ENCODE measurements at regions not wholly inside any gene's neighbourhood (a gene's known extent, or its start where the extent isn't known, plus 50 kb on each side); places are given as distances from the start of the nearest gene placed in this dataset.

DNA sequence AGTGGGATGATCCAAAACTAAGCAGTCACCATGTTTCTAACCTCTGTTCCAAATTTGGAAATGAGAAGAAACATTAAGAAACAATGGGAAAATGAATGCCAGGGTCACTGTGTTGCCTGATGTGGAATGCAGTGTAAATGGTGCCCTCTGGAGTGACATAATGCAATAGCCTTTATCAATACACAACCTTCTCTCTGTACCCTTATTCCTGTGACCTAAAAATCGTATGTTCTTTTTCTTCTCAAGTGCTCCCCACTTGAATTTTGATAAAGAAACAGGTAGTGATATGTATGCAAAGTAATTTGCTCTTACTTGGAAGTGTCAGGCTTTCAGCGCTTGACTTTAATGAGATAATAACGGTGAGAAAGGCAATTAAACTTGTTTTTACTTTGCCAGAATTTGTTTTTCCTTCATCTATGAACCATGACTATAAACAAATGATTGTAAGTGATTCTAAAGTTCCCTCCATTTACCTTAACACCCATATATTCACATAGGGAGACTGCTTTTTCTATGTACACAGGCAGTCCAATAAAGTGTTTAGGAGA, 145.8 kb upstream of the THRB start:
- no peaks in the 10 kb centered on the region for H4K20me1 ChIP-seq (replicated peaks in 1 of 2; ENCODE audit: control insufficient read depth in 1 of 2, insufficient read depth in 2 of 2, low read length in 2 of 2)
- H2BK5ac ChIP-seq (ENCODE audit: low read depth, low read length), result no peak overlapping the region
- no peak overlapping the region for H4K8ac ChIP-seq (ENCODE audit: extremely low read depth, insufficient read depth, low read length)
- H3K9me3 ChIP-seq (ENCODE audit: insufficient read depth in 2 of 2, low read depth in 1 of 2, low read length in 1 of 2), result no peaks in the 10 kb centered on the region
- no peaks in the 10 kb centered on the region for H3K23me2 ChIP-seq (ENCODE audit: low read depth, low read length)
- POLR2A ChIA-PET (ENCODE audit: partially characterized antibody), result no interaction called here
- no peak overlapping the region for H3K14ac ChIP-seq (ENCODE audit: insufficient read length)
- no peak overlapping the region for H2AFZ ChIP-seq (ENCODE audit: low read length)
- H3K36me3 ChIP-seq (ENCODE audit: control insufficient read depth in 2 of 4, insufficient read depth in 4 of 4, low read length in 3 of 4), result no peaks in the 10 kb centered on the region
- H2AK5ac ChIP-seq (ENCODE audit: low read depth, low read length), result no peak overlapping the region
- H3K23ac ChIP-seq (ENCODE audit: insufficient read length), result no peak overlapping the region
- no peak overlapping the region for H2BK120ac ChIP-seq (replicated peaks; ENCODE audit: low read depth, low read length)
- H2BK20ac ChIP-seq (ENCODE audit: low read length), result no peak overlapping the region
- H3K18ac ChIP-seq (ENCODE audit: extremely low read depth, low read length), result no peak overlapping the region
- no peak overlapping the region for H3K4me3 ChIP-seq (ENCODE audit: extremely low read depth in 1 of 4, insufficient read depth in 2 of 4, low read depth in 3 of 4, low read length in 4 of 4)
- CTCF ChIA-PET (ENCODE audit: partially characterized antibody), result interaction anchor here (0.7 to 1.8 kb wide), 8 partner anchors 12 to 454 kb away, joined by 3 to 5 read pairs (median 4); no protein-coding TSS in a partner anchor
- no peaks in the 10 kb centered on the region for H3K79me2 ChIP-seq (ENCODE audit: control insufficient read depth in 1 of 2, insufficient read depth in 2 of 2, low read length in 2 of 2)
- no peak overlapping the region for H3K27ac ChIP-seq (ENCODE audit: low read depth, low read length)
- peak; percentile 81 for FAIRE-seq
- 91% methylated on average over 3 of the region's 3 CpGs; no CpG with 5 or more reads in 1 of the 2 experiments for WGBS, 2 experiments (ENCODE audit: extremely low coverage in 1 of 2, insufficient coverage in 1 of 2, insufficient read length in 1 of 2, insufficient replicate concordance in 2 of 2, low coverage in 1 of 2, low lambda C conversion rate in 2 of 2, missing lambda C conversion rate in 1 of 2)
- DNase-seq (ENCODE audit: low read depth in 1 of 2, low spot score in 2 of 2), result no peak
- H3K4me2 ChIP-seq (ENCODE audit: insufficient read depth in 1 of 2, low read depth in 2 of 2, low read length in 2 of 2), result no peak overlapping the region
- H3K4ac ChIP-seq (replicated peaks; ENCODE audit: insufficient read length, low read depth, low read length), result no peak overlapping the region
- H3K79me1 ChIP-seq (ENCODE audit: low read depth, low read length), result no peaks in the 10 kb centered on the region
- H3K9ac ChIP-seq (replicated peaks in 1 of 4; ENCODE audit: extremely low read depth in 1 of 4, low read depth in 3 of 4, low read length in 3 of 4), result no peak overlapping the region
- H3K56ac ChIP-seq (replicated peaks; ENCODE audit: insufficient read length, low read depth, low read length), result no peak overlapping the region
- H4K5ac ChIP-seq (ENCODE audit: insufficient read length, low read depth, low read length), result no peak overlapping the region
- H2BK15ac ChIP-seq (ENCODE audit: low read length), result no peak overlapping the region
- H3K4me1 ChIP-seq (replicated peaks in 1 of 4; ENCODE audit: control insufficient read depth in 3 of 4, insufficient read depth in 4 of 4, low read length in 3 of 4), result peaks cover 0 to 4% (median 1%) of the 10 kb centered on the region in 4 experiments; a peak in 2 of 7 replicates
- no peak overlapping the region for H4K91ac ChIP-seq (replicated peaks; ENCODE audit: insufficient read length, low read length)
- H2BK12ac ChIP-seq (ENCODE audit: low read depth, low read length), result no peak overlapping the region
- no peaks in the 10 kb centered on the region for H3K27me3 ChIP-seq (replicated peaks in 1 of 4; ENCODE audit: control insufficient read depth in 3 of 4, extremely low read depth in 1 of 4, insufficient read depth in 3 of 4, low read length in 3 of 4)
- TF ChIP-seq, protein P1, sequence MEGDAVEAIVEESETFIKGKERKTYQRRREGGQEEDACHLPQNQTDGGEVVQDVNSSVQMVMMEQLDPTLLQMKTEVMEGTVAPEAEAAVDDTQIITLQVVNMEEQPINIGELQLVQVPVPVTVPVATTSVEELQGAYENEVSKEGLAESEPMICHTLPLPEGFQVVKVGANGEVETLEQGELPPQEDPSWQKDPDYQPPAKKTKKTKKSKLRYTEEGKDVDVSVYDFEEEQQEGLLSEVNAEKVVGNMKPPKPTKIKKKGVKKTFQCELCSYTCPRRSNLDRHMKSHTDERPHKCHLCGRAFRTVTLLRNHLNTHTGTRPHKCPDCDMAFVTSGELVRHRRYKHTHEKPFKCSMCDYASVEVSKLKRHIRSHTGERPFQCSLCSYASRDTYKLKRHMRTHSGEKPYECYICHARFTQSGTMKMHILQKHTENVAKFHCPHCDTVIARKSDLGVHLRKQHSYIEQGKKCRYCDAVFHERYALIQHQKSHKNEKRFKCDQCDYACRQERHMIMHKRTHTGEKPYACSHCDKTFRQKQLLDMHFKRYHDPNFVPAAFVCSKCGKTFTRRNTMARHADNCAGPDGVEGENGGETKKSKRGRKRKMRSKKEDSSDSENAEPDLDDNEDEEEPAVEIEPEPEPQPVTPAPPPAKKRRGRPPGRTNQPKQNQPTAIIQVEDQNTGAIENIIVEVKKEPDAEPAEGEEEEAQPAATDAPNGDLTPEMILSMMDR (IDR thresholded peaks at IDR 0.05; ENCODE audit: control extremely low read depth in 1 of 3, insufficient read depth in 1 of 3, low read depth in 1 of 3, low read length in 3 of 3), result peak in 2 of 3 experiments; percentile 40 to 63; a peak in 3 of 4 replicates
- TF ChIP-seq TBP (IDR thresholded peaks at IDR 0.05; ENCODE audit: low read depth, low read length) (no peak), JUND (IDR thresholded peaks at IDR 0.05; ENCODE audit: low read length) (no peak), TCF12 (IDR thresholded peaks at IDR 0.05; ENCODE audit: low read depth, low read length) (no peak), SIX5 (IDR thresholded peaks at IDR 0.05; ENCODE audit: low read depth, low read length) (no peak), CHD1 (IDR thresholded peaks at IDR 0.05; ENCODE audit: low read depth, low read length) (no peak), CBX8 (IDR thresholded peaks at IDR 0.05; ENCODE audit: borderline replicate concordance, low read depth, low read length) (no peak), EZH2 (IDR thresholded peaks at IDR 0.05; ENCODE audit: low read depth, low read length, severe bottlenecking) (no peak), TEAD4 (IDR thresholded peaks at IDR 0.05; ENCODE audit: low read depth, low read length) (peak; percentile 80; the same call in 1 of the 2 replicates), TAF1 (IDR thresholded peaks at IDR 0.05; ENCODE audit: low read depth, low read length) (no peak)
- TF ChIP-seq, protein P2, sequence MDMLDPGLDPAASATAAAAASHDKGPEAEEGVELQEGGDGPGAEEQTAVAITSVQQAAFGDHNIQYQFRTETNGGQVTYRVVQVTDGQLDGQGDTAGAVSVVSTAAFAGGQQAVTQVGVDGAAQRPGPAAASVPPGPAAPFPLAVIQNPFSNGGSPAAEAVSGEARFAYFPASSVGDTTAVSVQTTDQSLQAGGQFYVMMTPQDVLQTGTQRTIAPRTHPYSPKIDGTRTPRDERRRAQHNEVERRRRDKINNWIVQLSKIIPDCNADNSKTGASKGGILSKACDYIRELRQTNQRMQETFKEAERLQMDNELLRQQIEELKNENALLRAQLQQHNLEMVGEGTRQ (IDR thresholded peaks at IDR 0.05; ENCODE audit: low read length), result no peak

Measured in H1 (cell line).